ENCODE measurements at regions not wholly inside any gene's neighbourhood (a gene's known extent, or its start where the extent isn't known, plus 50 kb on each side); places are given as distances from the start of the nearest gene placed in this dataset.

- TF ChIP-seq POLR2A (IDR thresholded peaks at IDR 0.05; ENCODE audit: low read depth, low read length) (no peak), TAF1 (IDR thresholded peaks at IDR 0.05; ENCODE audit: borderline replicate concordance, low read depth, low read length) (no peak)
Observed at GRCh38 chr4:27148211-27148895, 287.7 kb downstream of the STIM2 start.
